AG04450 (cell line): ENCODE measurements at regions not wholly inside any gene's neighbourhood (a gene's known extent, or its start where the extent isn't known, plus 50 kb on each side); places are given as distances from the start of the nearest gene placed in this dataset.

Experiments used
- CTCF ChIA-PET: fragments of 300-600, 350-600 bp; formaldehyde crosslinking; extraction: SDS; loops from one replicate; lab custom pipeline; 2022; ENCODE audit warnings: antibody characterized with exemption, inconsistent platforms; lab: Charles Lee
- POLR2A ChIA-PET: fragments of 350-600 bp; formaldehyde crosslinking; extraction: SDS; loops from one replicate; lab custom pipeline; 2021; ENCODE audit warnings: antibody characterized with exemption, inconsistent platforms; lab: Yijun Ruan, JAX
- DNase-seq: peaks from one replicate; pipeline ENCODE4 v3.0.0-alpha.2; 2011; ENCODE audit warnings: low read depth, low spot score
- H3K27ac ChIP-seq: one replicate; pipeline ENCODE4 v1.5.1; 2012; ENCODE audit warnings: low read depth, low read length, control low read depth
- H3K27me3 ChIP-seq: one replicate; pipeline ENCODE4 v1.6.0; 2012; ENCODE audit warnings: low read length; ENCODE audit not compliant: control insufficient read depth, insufficient read depth
- H3K4me3 ChIP-seq: 2 replicates; pipeline ENCODE4 v1.5.1; 2011; ENCODE audit warnings: mild to moderate bottlenecking, low read depth, low read length, control low read depth
- H3K9me3 ChIP-seq: 2 replicates; pipeline ENCODE4 v1.5.1; 2012; ENCODE audit warnings: low read length; ENCODE audit not compliant: control insufficient read depth, insufficient read depth
- TF ChIP-seq, protein P1 (sequence below): IDR thresholded peaks from 2 replicates; pipeline ENCODE4 v1.5.1; 2011; ENCODE audit warnings: low read depth, low read length, control low read depth, inconsistent platforms

DNA sequence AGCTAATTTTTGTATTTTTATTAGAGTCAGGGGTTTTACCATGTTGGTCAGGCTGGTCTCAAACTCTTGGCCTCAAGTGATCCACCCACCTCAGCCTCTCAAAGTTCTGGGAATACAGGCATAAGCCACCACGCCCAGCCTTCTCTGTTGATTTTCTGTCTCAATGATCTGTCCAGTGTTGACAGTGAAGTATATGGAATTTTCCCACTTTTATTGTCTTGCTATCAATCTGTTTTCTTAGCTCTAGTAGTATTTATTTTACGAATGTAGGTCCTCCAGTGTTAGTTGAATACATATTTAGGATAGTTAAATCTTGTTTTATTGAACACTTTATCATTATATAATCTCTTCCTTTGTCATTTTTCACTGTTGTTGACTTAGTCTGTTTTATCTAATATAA lies 1603.9 kb downstream of the ADGRL3 start:
- TF ChIP-seq, protein P1, sequence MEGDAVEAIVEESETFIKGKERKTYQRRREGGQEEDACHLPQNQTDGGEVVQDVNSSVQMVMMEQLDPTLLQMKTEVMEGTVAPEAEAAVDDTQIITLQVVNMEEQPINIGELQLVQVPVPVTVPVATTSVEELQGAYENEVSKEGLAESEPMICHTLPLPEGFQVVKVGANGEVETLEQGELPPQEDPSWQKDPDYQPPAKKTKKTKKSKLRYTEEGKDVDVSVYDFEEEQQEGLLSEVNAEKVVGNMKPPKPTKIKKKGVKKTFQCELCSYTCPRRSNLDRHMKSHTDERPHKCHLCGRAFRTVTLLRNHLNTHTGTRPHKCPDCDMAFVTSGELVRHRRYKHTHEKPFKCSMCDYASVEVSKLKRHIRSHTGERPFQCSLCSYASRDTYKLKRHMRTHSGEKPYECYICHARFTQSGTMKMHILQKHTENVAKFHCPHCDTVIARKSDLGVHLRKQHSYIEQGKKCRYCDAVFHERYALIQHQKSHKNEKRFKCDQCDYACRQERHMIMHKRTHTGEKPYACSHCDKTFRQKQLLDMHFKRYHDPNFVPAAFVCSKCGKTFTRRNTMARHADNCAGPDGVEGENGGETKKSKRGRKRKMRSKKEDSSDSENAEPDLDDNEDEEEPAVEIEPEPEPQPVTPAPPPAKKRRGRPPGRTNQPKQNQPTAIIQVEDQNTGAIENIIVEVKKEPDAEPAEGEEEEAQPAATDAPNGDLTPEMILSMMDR = no peak
- no peaks in the 10 kb centered on the region for H3K27me3 ChIP-seq
- no peak overlapping the region for H3K4me3 ChIP-seq
- POLR2A ChIA-PET = no interaction called here
- DNase-seq = no peak
- H3K9me3 ChIP-seq = peaks cover 24% of the 10 kb centered on the region
- CTCF ChIA-PET = no interaction called here
- H3K27ac ChIP-seq = no peak overlapping the region

DNA sequence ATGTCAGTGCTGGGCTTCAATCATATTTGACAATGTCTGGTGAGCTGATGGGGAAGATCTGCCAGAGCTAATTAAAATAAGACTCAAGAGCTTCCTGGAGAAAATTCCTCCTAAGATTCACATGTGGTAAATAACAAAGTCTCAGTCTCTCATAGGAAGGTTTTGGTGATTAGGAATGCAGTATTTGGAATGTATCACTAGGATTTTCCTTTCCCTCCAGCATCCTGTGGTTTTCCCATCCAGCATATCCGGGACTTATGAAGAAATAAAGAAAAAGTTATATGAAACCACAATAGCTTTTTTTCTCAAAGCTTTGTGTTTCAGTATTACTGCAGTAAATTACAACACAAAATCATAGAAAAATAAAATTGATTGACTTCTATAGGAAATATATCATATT lies 1597.1 kb downstream of the ADGRL3 start:
- no peak overlapping the region for H3K27ac ChIP-seq
- TF ChIP-seq, protein P1 = no peak
- H3K9me3 ChIP-seq = peaks cover 3% of the 10 kb centered on the region; the same call in 1 of the 2 replicates
- DNase-seq = no peak
- POLR2A ChIA-PET = no interaction called here
- no peak overlapping the region for H3K4me3 ChIP-seq
- CTCF ChIA-PET = no interaction called here
- no peaks in the 10 kb centered on the region for H3K27me3 ChIP-seq

DNA sequence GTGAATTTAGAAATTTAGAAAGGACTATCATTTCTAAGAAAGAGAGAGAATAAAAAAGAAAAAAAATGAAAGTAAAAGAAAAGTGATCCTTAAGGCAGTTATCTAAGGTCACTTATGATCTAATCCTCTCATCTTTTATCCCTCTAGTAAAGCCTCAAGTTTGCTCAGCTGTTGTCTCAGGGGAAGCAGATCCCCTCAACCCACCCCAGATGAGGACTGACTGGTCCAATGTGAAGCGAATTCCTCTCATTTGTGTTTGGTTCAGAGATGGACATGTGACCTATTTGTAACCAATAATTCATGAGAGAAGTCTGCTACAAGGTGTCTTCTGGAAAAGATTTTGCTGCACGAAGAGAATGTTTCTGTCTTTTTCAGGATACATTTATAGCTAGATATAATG lies 1591.3 kb downstream of the ADGRL3 start:
- TF ChIP-seq, protein P1 = no peak
- no peak for DNase-seq
- H3K27me3 ChIP-seq = no peaks in the 10 kb centered on the region
- CTCF ChIA-PET = no interaction called here
- peaks cover 3% of the 10 kb centered on the region for H3K9me3 ChIP-seq
- POLR2A ChIA-PET = no interaction called here
- H3K27ac ChIP-seq = no peak overlapping the region
- H3K4me3 ChIP-seq = no peak overlapping the region

DNA sequence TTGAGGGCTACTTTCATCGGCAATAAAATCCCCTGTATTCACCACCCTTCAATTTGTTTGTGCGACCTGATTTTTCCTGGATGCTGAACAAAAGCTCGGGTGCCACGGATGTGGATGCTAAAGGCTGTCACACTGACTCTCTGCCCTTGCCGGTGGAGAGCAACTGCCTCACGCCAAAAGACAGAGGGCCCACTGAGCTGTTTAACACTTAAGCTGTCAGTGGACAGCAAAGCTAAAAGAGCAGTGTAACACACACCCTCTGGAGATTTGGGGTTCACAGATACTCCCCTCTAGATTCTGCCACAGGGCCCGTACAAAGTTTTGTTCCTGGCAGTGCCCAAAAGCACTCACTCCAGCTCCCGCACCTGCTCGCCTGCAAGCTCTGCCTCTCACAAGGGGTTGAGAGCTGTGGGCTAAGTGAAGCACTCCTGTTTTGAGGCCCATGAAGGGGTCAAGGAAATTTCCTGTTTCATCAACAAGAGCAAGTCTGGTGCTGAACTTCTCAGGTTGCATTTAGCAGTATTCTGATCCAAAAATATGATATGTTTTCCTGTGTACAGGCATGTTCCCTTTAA lies 1571.9 kb downstream of the ADGRL3 start:
- Histone ChIP-seq H3K4me3 (no peak overlapping the region), H3K9me3 (peaks cover 8% of the 10 kb centered on the region; the same call in 1 of the 2 replicates), H3K27me3 (no peaks in the 10 kb centered on the region), H3K27ac (no peak overlapping the region)
- TF ChIP-seq, protein P1 = no peak
- POLR2A ChIA-PET = no interaction called here
- DNase-seq = no peak
- CTCF ChIA-PET = no interaction called here

DNA sequence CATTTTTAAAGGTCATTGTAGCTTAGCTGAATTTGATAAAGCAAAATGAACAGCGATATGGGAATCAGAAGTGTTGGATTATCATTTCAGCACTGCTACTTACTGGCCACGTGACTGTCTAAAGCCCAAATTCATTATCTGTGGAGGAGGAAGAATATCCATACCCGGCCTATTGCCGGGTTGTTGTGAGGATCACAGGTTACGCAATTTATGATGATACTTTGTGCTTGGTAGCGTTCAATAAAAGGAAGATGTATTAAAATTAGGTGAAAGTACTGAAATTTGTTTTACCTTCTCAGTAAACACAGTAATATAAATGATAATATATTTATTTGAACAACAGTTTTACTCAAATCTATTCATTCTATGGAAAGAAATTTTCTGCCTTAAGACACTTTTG lies 1540.2 kb downstream of the ADGRL3 start:
- POLR2A ChIA-PET = no interaction called here
- CTCF ChIA-PET = no interaction called here
- TF ChIP-seq, protein P1 = no peak

More for the DNA sequence above, 1540.2 kb downstream of the ADGRL3 start:
- Histone ChIP-seq H3K27me3 (no peaks in the 10 kb centered on the region), H3K4me3 (no peak overlapping the region), H3K27ac (no peak overlapping the region), H3K9me3 (no peaks in the 10 kb centered on the region)
- DNase-seq = no peak
